GM10248 (cell line): ENCODE measurements at regions not wholly inside any gene's neighbourhood (a gene's known extent, or its start where the extent isn't known, plus 50 kb on each side); places are given as distances from the start of the nearest gene placed in this dataset.

ENCODE experiments used
- CTCF ChIA-PET: fragments of 300-600 bp; sonication (Branson Sonifier 250); formaldehyde crosslinking; extraction: SDS; loops from one replicate; lab custom pipeline; 2021; ENCODE audit warnings: antibody characterized with exemption; lab: Yijun Ruan, JAX
- POLR2A ChIA-PET: fragments of 350-650 bp; sonication (Branson Sonifier 250); formaldehyde crosslinking; extraction: SDS; loops from one replicate; lab custom pipeline; 2020; ENCODE audit warnings: antibody characterized with exemption; lab: Yijun Ruan, JAX
- DNase-seq: peaks from one replicate; pipeline ENCODE4 v3.0.0; 2012; ENCODE audit errors: extremely low spot score
- TF ChIP-seq, protein P1 (sequence below): IDR thresholded peaks from 2 replicates; pipeline ENCODE4 v1.5.1; 2012; ENCODE audit warnings: mild to moderate bottlenecking, low read depth; ENCODE audit errors: extremely low read depth, missing control alignments, control extremely low read depth

DNA sequence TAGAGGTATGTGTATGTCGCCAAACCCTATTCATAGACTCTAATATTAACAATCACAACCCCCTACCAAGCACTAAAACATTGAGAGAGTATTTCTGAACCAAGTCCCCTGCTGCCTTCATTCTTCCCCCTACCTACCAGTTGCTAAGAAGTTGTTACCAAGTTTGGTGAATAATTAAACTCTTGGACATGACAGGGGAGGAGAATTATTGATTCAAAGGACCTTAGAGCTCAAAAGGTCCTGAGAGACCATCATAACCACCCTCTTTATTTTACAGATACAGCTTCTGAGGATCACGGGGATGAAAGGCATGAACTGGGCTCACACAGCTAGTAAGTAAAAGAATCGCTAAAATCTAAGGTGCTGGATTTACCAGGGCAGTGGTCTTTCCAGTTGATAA lies 204.1 kb downstream of the PIK3C3 start:
- TF ChIP-seq, protein P1, sequence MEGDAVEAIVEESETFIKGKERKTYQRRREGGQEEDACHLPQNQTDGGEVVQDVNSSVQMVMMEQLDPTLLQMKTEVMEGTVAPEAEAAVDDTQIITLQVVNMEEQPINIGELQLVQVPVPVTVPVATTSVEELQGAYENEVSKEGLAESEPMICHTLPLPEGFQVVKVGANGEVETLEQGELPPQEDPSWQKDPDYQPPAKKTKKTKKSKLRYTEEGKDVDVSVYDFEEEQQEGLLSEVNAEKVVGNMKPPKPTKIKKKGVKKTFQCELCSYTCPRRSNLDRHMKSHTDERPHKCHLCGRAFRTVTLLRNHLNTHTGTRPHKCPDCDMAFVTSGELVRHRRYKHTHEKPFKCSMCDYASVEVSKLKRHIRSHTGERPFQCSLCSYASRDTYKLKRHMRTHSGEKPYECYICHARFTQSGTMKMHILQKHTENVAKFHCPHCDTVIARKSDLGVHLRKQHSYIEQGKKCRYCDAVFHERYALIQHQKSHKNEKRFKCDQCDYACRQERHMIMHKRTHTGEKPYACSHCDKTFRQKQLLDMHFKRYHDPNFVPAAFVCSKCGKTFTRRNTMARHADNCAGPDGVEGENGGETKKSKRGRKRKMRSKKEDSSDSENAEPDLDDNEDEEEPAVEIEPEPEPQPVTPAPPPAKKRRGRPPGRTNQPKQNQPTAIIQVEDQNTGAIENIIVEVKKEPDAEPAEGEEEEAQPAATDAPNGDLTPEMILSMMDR, result no peak
- ChIA-PET CTCF (interaction anchor here (0.9 to 1.2 kb wide), 2 partner anchors 45 kb away, joined by 3 to 5 read pairs; no protein-coding TSS in a partner anchor), POLR2A (no interaction called here)
- no peak for DNase-seq

DNA sequence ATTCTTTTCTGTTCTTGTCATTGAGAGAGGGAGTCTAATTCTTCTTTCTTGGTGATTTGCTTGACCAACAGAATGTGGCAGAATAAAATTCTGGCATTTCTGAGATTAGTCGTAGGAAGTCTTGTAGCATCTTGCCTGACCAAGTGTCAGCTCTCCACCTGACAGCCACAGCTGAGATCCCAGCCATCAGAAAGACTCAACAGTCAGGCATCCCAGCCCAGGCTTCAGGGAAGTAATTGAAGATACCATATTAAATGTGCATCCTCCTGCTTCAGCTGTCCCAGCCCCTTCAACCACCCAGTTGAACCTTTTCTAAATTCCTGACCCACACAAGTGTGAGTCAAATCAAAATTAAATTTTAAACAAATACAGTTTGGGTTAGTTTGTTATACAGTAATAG lies 208.3 kb downstream of the PIK3C3 start:
- DNase-seq, result no peak
- CTCF ChIA-PET, result interaction anchor here (1.0 kb wide), 1 partner anchor 20 kb away, joined by 4 read pairs; no protein-coding TSS in a partner anchor
- POLR2A ChIA-PET, result no interaction called here

DNA sequence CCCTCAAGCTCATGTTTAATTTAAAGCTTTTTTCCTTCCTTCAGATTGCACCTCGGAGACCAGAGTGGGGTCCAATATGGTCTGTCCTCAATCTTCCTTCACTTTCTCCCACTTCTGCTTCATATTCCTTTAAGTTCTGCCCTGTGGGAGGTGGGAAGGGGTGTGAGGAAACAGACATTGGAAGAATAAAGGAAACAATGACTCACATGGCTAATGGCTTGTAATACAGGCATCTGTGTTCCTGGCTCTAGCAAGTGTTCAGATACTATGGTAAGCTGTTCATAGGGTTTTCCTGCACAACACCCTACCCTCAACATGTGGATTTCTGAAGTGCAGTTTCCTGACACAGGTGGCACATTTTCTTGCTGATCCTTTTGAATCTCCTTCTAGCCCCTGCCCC lies 209.5 kb downstream of the PIK3C3 start:
- POLR2A ChIA-PET, result no interaction called here
- CTCF ChIA-PET, result interaction anchor here (1.7 kb wide), 1 partner anchor 27 kb away, joined by 3 read pairs; no protein-coding TSS in a partner anchor
- no peak for DNase-seq
- TF ChIP-seq, protein P1, result no peak

More for the DNA sequence above, 208.3 kb downstream of the PIK3C3 start:
- TF ChIP-seq, protein P1, result no peak

DNA sequence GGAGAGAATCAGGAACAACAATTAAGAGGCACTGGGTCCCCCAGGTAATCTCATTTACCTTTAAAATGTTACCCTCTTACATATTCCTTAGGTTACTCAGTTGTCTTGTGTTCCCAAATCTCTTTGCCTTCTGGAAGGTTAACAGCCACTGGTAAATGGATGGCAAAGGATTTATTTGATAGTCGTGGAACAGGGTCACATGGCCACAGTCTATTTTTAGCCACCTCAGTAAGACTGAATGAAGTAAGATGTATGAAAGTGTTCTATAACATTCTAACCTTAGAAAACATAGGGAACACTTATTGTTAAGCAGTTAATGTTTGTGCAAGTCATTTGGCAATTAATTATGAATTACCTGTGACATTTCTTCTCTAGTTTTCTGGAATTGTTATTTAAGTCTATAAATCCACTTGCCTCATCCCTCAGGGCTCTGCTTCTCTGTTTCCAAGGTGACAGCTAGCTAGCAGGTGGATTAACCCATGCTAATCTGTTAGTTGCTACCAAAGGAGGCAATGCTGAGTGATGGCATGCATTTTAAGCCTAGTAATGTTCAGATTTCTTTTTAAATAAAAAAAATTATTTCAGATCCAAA lies 211.0 kb downstream of the PIK3C3 start:
- POLR2A ChIA-PET, result no interaction called here
- TF ChIP-seq, protein P1, result no peak
- no peak for DNase-seq
- CTCF ChIA-PET, result interaction anchor here (0.9 to 1.7 kb wide), 3 partner anchors 12 to 52 kb away, joined by 3 read pairs; no protein-coding TSS in a partner anchor

DNA sequence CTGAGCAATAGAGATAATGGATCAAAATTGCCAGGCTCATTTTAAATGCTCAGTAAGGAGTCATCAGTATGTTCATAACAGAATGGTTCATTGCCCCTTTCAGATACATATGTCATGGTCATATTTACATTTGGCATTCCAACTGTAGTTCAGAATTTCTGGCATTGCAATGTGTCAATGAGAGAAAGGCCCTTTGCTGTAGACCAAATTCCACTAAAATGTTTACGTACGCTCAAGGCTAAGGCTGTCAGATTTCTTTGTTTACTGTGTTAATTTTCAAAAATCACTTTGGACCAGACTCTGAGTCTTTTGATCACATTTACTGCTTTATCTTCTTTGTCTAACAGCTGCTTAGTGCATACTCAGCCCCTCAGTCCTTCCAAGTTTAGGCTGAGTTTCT lies 213.5 kb downstream of the PIK3C3 start:
- TF ChIP-seq, protein P1, result no peak
- CTCF ChIA-PET, result no interaction called here
- POLR2A ChIA-PET, result no interaction called here
- DNase-seq, result no peak

DNA sequence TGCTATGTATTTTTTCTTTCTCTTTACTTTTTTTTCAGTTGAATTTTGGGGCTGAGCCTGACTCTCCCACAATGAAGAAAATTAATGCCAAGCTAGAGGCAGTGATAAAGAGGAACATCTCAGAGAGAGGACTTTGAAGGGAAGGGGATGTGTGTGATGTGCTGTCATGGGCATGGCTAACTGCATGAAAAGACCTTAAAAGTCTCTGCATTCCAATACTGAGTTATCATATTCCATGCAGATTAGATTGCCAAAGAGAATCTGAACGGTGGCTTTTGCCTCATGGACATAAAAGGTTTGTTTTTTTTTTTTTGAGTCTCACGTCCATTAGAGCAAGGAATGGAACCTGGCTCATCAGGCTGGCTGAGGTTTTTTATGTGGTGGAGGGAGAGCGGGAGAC lies 213.9 kb downstream of the PIK3C3 start:
- POLR2A ChIA-PET, result no interaction called here
- TF ChIP-seq, protein P1, result no peak
- DNase-seq, result no peak
- CTCF ChIA-PET, result interaction anchor here (0.8 kb wide), 1 partner anchor 55 kb away, joined by 3 read pairs; no protein-coding TSS in a partner anchor

DNA sequence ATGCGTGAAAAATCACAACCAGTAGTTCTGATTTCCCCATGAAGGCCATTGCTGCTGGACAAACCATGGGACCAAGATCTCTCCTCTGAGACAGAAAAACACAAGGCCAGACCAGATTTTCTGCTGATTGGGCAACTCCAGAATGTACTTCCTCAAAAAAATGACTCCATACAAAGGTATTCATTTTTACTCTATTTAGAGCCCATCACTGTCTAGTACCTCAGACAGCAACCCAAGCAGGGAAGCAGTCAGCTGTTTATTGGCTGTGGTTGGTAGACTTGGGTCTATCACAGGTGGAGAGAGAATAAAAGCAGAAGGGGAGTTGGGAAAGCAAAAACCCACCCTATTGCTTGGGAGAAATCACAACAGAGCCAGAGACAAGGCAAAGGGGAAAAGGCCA lies 219.9 kb downstream of the PIK3C3 start:
- TF ChIP-seq, protein P1, result no peak
- ChIA-PET POLR2A (no interaction called here), CTCF (interaction anchor here (1.3 kb wide), 1 partner anchor 60 kb away, joined by 3 read pairs; no protein-coding TSS in a partner anchor)
- DNase-seq, result no peak
